Esophagus squamous epithelium (tissue), 5 donors: ENCODE measurements at regions not wholly inside any gene's neighbourhood (a gene's known extent, or its start where the extent isn't known, plus 50 kb on each side); places are given as distances from the start of the nearest gene placed in this dataset.

Experiments used
- DNase-seq: peaks from one replicate; lab custom pipeline; 2025; lab: John Stamatoyannopoulos, UW
- H3K27ac ChIP-seq, 4 donors: fragments of 200-600 bp; sonication (generic); one replicate each; pipeline ENCODE4 v1.5.1; 2016 to 2019; ENCODE audit warnings: mild to moderate bottlenecking in 1 of 4
- H3K27me3 ChIP-seq, 4 donors: fragments of 200-600 bp; sonication (generic); 1 replicate in 3 of 4; 2 replicates in 1 of 4; pipeline versions ENCODE4 v1.5.1 to v1.6.0; 2017 to 2021; ENCODE audit warnings: antibody characterized with exemption in 1 of 4
- H3K36me3 ChIP-seq, 3 donors: fragments of 200-600 bp; sonication (generic); one replicate each; pipeline ENCODE4 v1.5.1; 2016 to 2019
- H3K4me1 ChIP-seq, 3 donors: fragments of 200-600 bp; sonication (generic); one replicate each; pipeline ENCODE4 v1.5.1; 2017 to 2019
- H3K4me3 ChIP-seq, 4 donors: fragments of 200-600 bp; sonication (generic); 1 replicate in 3 of 4; 2 replicates in 1 of 4; pipeline ENCODE4 v1.5.1; 2016 to 2019; ENCODE audit warnings: mild to moderate bottlenecking in 2 of 4, moderate library complexity in 1 of 4
- H3K9me3 ChIP-seq, 3 donors: fragments of 200-600 bp; sonication (generic); one replicate each; pipeline ENCODE4 v1.5.1; 2016 to 2019
- CTCF ChIP-seq, 6 experiments: fragments of 450-650 bp in 4 of 6; fragments of 200-600 bp in 2 of 6; sonication (generic) in 2 of 6; IDR thresholded peaks; one replicate each; pipeline ENCODE4 v1.5.1; 2016 to 2019; ENCODE audit warnings: antibody characterized with exemption in 6 of 6, mild to moderate bottlenecking in 4 of 6, moderate library complexity in 4 of 6
- POLR2A ChIP-seq, 4 donors: fragments of 450-650 bp; IDR thresholded peaks; one replicate each; pipeline ENCODE4 v1.6.1; 2017; ENCODE audit warnings: antibody characterized with exemption in 4 of 4, mild to moderate bottlenecking in 4 of 4, moderate library complexity in 3 of 4
- WGBS, 2 donors: methylation state at CpG; one replicate each; pipeline ENCODE4 v1.1.5; 2018; 5-methylcytosine and 5-hydroxymethylcytosine counted together
- intact Hi-C: fragments of 100-400 bp; cut with DNase I; formaldehyde crosslinking; loops from one replicate; pipeline ENCODE4 v1.15.0; 2022
- donor health status: DM: yes; HTN: yes; CAD: no.

GRCh38 chr4:13142726-13143125, 341.4 kb downstream of the RAB28 start:
- Histone ChIP-seq H3K9me3 (no peaks in the 10 kb centered on the region), H3K27me3 (no peaks in the 10 kb centered on the region), H3K4me1 (no peaks in the 10 kb centered on the region), H3K4me3 (no peak overlapping the region), H3K36me3 (no peaks in the 10 kb centered on the region), H3K27ac (no peak overlapping the region)
- no peak for DNase-seq
- intact Hi-C loops: no loop called here
- TF ChIP-seq POLR2A (IDR thresholded peaks at IDR 0.05) (no peak), CTCF (IDR thresholded peaks at IDR 0.05) (no peak)
- WGBS, 2 donors: 86 to 87% methylated on average over 4 of the region's 4 CpGs

- Histone ChIP-seq H3K4me3 (no peak overlapping the region), H3K27me3 (no peaks in the 10 kb centered on the region), H3K4me1 (no peaks in the 10 kb centered on the region), H3K36me3 (no peaks in the 10 kb centered on the region), H3K9me3 (no peaks in the 10 kb centered on the region), H3K27ac (no peak overlapping the region)
- no peak for DNase-seq
- intact Hi-C loops: no loop called here
- WGBS, 2 donors: 71 to 77% methylated on average over 1 of the region's 1 CpG
- TF ChIP-seq CTCF (IDR thresholded peaks at IDR 0.05) (no peak), POLR2A (IDR thresholded peaks at IDR 0.05) (no peak)
Observed at GRCh38 chr4:13142191-13142590, 341.9 kb downstream of the RAB28 start.

- DNase-seq: no peak
- Histone ChIP-seq H3K36me3 (no peaks in the 10 kb centered on the region), H3K4me1 (no peaks in the 10 kb centered on the region), H3K4me3 (no peak overlapping the region), H3K9me3 (no peaks in the 10 kb centered on the region), H3K27ac (no peak overlapping the region), H3K27me3 (no peaks in the 10 kb centered on the region)
- TF ChIP-seq CTCF (IDR thresholded peaks at IDR 0.05) (no peak), POLR2A (IDR thresholded peaks at IDR 0.05) (no peak)
- intact Hi-C loops: no loop called here
- 37 to 40% methylated on average over 2 of the region's 2 CpGs for WGBS, 2 donors
Observed at GRCh38 chr4:13137390-13137789, 346.8 kb downstream of the RAB28 start.

GRCh38 chr4:13133700-13134099, 350.4 kb downstream of the RAB28 start:
- intact Hi-C loops: no loop called here
- no peak for DNase-seq
- Histone ChIP-seq H3K27me3 (no peaks in the 10 kb centered on the region), H3K4me3 (no peak overlapping the region), H3K27ac (no peak overlapping the region), H3K36me3 (no peaks in the 10 kb centered on the region), H3K9me3 (no peaks in the 10 kb centered on the region), H3K4me1 (no peaks in the 10 kb centered on the region)
- TF ChIP-seq CTCF (IDR thresholded peaks at IDR 0.05) (no peak), POLR2A (IDR thresholded peaks at IDR 0.05) (no peak)
- WGBS, 2 donors: 93% methylated on average over 2 of the region's 4 CpGs; no CpG with 5 or more reads in 1 of the 2 donors

- no peak for TF ChIP-seq CTCF (IDR thresholded peaks at IDR 0.05)
- no peak for TF ChIP-seq POLR2A (IDR thresholded peaks at IDR 0.05)
- 32 to 50% methylated on average over 2 of the region's 3 CpGs for WGBS, 2 donors
- H3K27ac ChIP-seq: no peak overlapping the region
- no peaks in the 10 kb centered on the region for H3K36me3 ChIP-seq
- H3K4me1 ChIP-seq: no peaks in the 10 kb centered on the region
- intact Hi-C loops: no loop called here
- H3K4me3 ChIP-seq: no peak overlapping the region
- no peaks in the 10 kb centered on the region for H3K9me3 ChIP-seq
- DNase-seq: no peak
- H3K27me3 ChIP-seq: no peaks in the 10 kb centered on the region
Observed at GRCh38 chr4:13130848-13131247, 353.3 kb downstream of the RAB28 start.
